Fibroblast of skin of back (primary cell): ENCODE measurements at regions not wholly inside any gene's neighbourhood (a gene's known extent, or its start where the extent isn't known, plus 50 kb on each side); places are given as distances from the start of the nearest gene placed in this dataset.
A peak's percentile ranks its signal among the peaks of the same experiment; 100 is the strongest.

Source experiments
- DNase-seq: peaks from one replicate; pipeline ENCODE4 v3.0.0-alpha.2; 2013

- DNase-seq = peak; percentile 59
Observed at GRCh38 chr2:48851161-48851560, 95.6 kb upstream of the LHCGR start.

GRCh38 chr2:48849770-48850169 is 94.2 kb upstream of the LHCGR start:
- DNase-seq = peak; percentile 93

- no peak for DNase-seq
Observed at GRCh38 chr2:48845684-48846083, 90.2 kb upstream of the LHCGR start.

GRCh38 chr2:48844417-48845155 is 89.1 kb upstream of the LHCGR start:
- DNase-seq = peak; percentile 80

GRCh38 chr2:48841126-48841525 is 85.6 kb upstream of the LHCGR start:
- no peak for DNase-seq

GRCh38 chr2:48838029-48838428 is 82.5 kb upstream of the LHCGR start:
- no peak for DNase-seq

- no peak for DNase-seq
Observed at GRCh38 chr2:48829569-48829968, 74.0 kb upstream of the LHCGR start.

GRCh38 chr2:48829036-48829435 is 73.5 kb upstream of the LHCGR start:
- DNase-seq = peak; percentile 92

- DNase-seq = no peak
Observed at GRCh38 chr2:48826986-48827385, 71.5 kb upstream of the LHCGR start.

GRCh38 chr2:48824116-48824515 is 68.6 kb upstream of the LHCGR start:
- DNase-seq = peak; percentile 26

GRCh38 chr2:48819206-48819735 is 63.7 kb upstream of the LHCGR start:
- DNase-seq = no peak

GRCh38 chr2:48817355-48817754 is 61.8 kb upstream of the LHCGR start:
- no peak for DNase-seq

GRCh38 chr2:48812416-48812815 is 56.9 kb upstream of the LHCGR start:
- no peak for DNase-seq

GRCh38 chr2:48808311-48808710 is 52.8 kb upstream of the LHCGR start:
- DNase-seq = no peak
